SK-N-SH (cell line): ENCODE measurements at regions not wholly inside any gene's neighbourhood (a gene's known extent, or its start where the extent isn't known, plus 50 kb on each side); places are given as distances from the start of the nearest gene placed in this dataset.

Source experiments
- CTCF ChIA-PET: fragments of 300-600, 350-600 bp; formaldehyde crosslinking; extraction: SDS; loops from one replicate; lab custom pipeline; 2021; lab: Yijun Ruan, JAX
- POLR2A ChIA-PET: fragments of 350-600 bp; sonication (Branson Sonifier 250); formaldehyde crosslinking; extraction: SDS; loops from one replicate; lab custom pipeline; 2020; ENCODE audit warnings: antibody characterized with exemption, inconsistent platforms; lab: Yijun Ruan, JAX
- DNase-seq: peaks from one replicate; pipeline ENCODE4 v3.0.0; 2012
- H2AFZ ChIP-seq: fragments of 200-600 bp; sonication (generic); 2 replicates; pipeline ENCODE4 v1.8.1; 2016; ENCODE audit warnings: antibody characterized with exemption, mild to moderate bottlenecking, low read depth
- H3F3A ChIP-seq: fragments of 200-600 bp; sonication (generic); replicated peaks from 2 replicates; pipeline ENCODE3; 2016; ENCODE audit warnings: antibody characterized with exemption, mild to moderate bottlenecking; ENCODE audit not compliant: insufficient read depth
- H3K27ac ChIP-seq, 2 experiments: fragments of 200-500 bp in 1 of 2; fragments of 200-600 bp in 1 of 2; sonication (Bioruptor generic) in 1 of 2; sonication (generic), shearing (Covaris generic) in 1 of 2; 2 replicates each; pipeline versions ENCODE4 v1.5.1 to v1.6.1; 2014 to 2016; ENCODE audit warnings: low read depth in 2 of 2, inconsistent platforms in 1 of 2, low read length in 1 of 2, mild to moderate bottlenecking in 1 of 2, mixed read lengths in 1 of 2
- H3K27me3 ChIP-seq: fragments of 200-600 bp; sonication (generic), shearing (Covaris generic); 2 replicates; pipeline ENCODE4 v1.6.1; 2016; ENCODE audit warnings: mixed run types; ENCODE audit not compliant: insufficient read depth
- H3K36me3 ChIP-seq, 2 experiments: fragments of 200-500 bp in 1 of 2; fragments of 200-600 bp in 1 of 2; sonication (Bioruptor generic) in 1 of 2; sonication (generic) in 1 of 2; replicated peaks in 1 of 2; 2 replicates each; pipeline versions ENCODE3 to v1.5.1; 2014 to 2016; ENCODE audit warnings: low read length in 1 of 2, mild to moderate bottlenecking in 1 of 2; ENCODE audit not compliant: insufficient read depth in 2 of 2, control insufficient read depth in 1 of 2
- H3K4me1 ChIP-seq, 2 experiments: fragments of 200-500 bp in 1 of 2; fragments of 200-600 bp in 1 of 2; sonication (Bioruptor generic) in 1 of 2; sonication (generic), shearing (Covaris generic) in 1 of 2; 2 replicates each; pipeline versions ENCODE4 v1.5.1 to v1.6.1; 2014 to 2016; ENCODE audit warnings: low read depth in 1 of 2, low read length in 1 of 2, mixed run types in 1 of 2; ENCODE audit not compliant: insufficient read depth in 2 of 2, control insufficient read depth in 1 of 2
- H3K4me2 ChIP-seq: fragments of 200-600 bp; sonication (generic), shearing (Covaris generic); 2 replicates; pipeline ENCODE4 v1.6.1; 2017; ENCODE audit warnings: mixed run types
- H3K4me3 ChIP-seq, 2 experiments: fragments of 200-500 bp in 1 of 2; fragments of 200-600 bp in 1 of 2; sonication (Bioruptor generic) in 1 of 2; sonication (generic), shearing (Covaris generic) in 1 of 2; 2 replicates each; pipeline versions ENCODE4 v1.5.1 to v1.8.1; 2014 to 2016; ENCODE audit warnings: low read depth in 2 of 2, inconsistent platforms in 1 of 2, low read length in 1 of 2, mild to moderate bottlenecking in 1 of 2, mixed read lengths in 1 of 2, moderate library complexity in 1 of 2
- H3K79me2 ChIP-seq: fragments of 200-600 bp; sonication (generic); 2 replicates; pipeline ENCODE4 v1.8.1; 2017; ENCODE audit warnings: mild to moderate bottlenecking; ENCODE audit not compliant: insufficient read depth
- H3K9ac ChIP-seq: fragments of 200-600 bp; sonication (generic); 2 replicates; pipeline ENCODE4 v1.6.1; 2017; ENCODE audit warnings: mixed run types
- H3K9me2 ChIP-seq: fragments of 200-600 bp; sonication (generic); 2 replicates; pipeline ENCODE4 v1.6.1; 2017; ENCODE audit warnings: mixed run types
- H3K9me3 ChIP-seq: fragments of 200-600 bp; sonication (generic); 2 replicates; pipeline ENCODE4 v1.6.1; 2017; ENCODE audit warnings: mixed run types, mild to moderate bottlenecking, moderate library complexity
- H4K20me1 ChIP-seq: fragments of 200-600 bp; sonication (generic); 2 replicates; pipeline ENCODE4 v1.6.1; 2017; ENCODE audit warnings: mild to moderate bottlenecking, mixed run types; ENCODE audit not compliant: insufficient read depth
- EZH2phosphoT487 ChIP-seq: fragments of 200-600 bp; sonication (generic); IDR thresholded peaks from 2 replicates; pipeline ENCODE4 v1.6.1; 2017; ENCODE audit warnings: low read depth, mixed run types, mild to moderate bottlenecking, antibody characterized with exemption, moderate library complexity, borderline replicate concordance
- GABPA ChIP-seq: IDR thresholded peaks from 2 replicates; pipeline ENCODE4 v1.4.0; 2012; ENCODE audit warnings: low read depth, mild to moderate bottlenecking
- GATA2 ChIP-seq: sonication (generic); formaldehyde crosslinking; IDR thresholded peaks from 2 replicates; pipeline ENCODE4 v1.5.0; 2020; ENCODE audit warnings: mild to moderate bottlenecking, missing genetic modification reagents
- JUND ChIP-seq: IDR thresholded peaks from 2 replicates; pipeline ENCODE4 v1.4.0; 2012
- POLR2AphosphoS5 ChIP-seq: IDR thresholded peaks from 2 replicates; pipeline ENCODE4 v1.6.1; 2012; ENCODE audit warnings: low read depth, low read length
- RCOR1 ChIP-seq: fragments of 150-350 bp; IDR thresholded peaks from 2 replicates; pipeline ENCODE4 v1.6.1; 2017; ENCODE audit warnings: antibody characterized with exemption, low read length
- SIN3A ChIP-seq: IDR thresholded peaks from 2 replicates; pipeline ENCODE4 v1.6.1; 2012; ENCODE audit warnings: low read depth, mild to moderate bottlenecking, low read length, moderate library complexity, borderline replicate concordance
- TAF1 ChIP-seq: IDR thresholded peaks from 2 replicates; pipeline ENCODE4 v1.6.1; 2012; ENCODE audit warnings: low read depth, mild to moderate bottlenecking, low read length, moderate library complexity, borderline replicate concordance
- TCF12 ChIP-seq: IDR thresholded peaks from 2 replicates; pipeline ENCODE4 v1.4.0; 2012
- TEAD4 ChIP-seq: IDR thresholded peaks from 2 replicates; pipeline ENCODE4 v1.4.0; 2012; ENCODE audit warnings: mild to moderate bottlenecking, borderline replicate concordance; ENCODE audit not compliant: insufficient read depth
- WGBS: methylation state at CpG from one replicate; pipeline ENCODE4 v1.1.6; 2017; ENCODE audit warnings: low lambda C conversion rate; 5-methylcytosine and 5-hydroxymethylcytosine counted together
- TF ChIP-seq, protein P1 (sequence below): fragments of 150-350 bp; IDR thresholded peaks from 2 replicates; pipeline ENCODE4 v1.6.1; 2016; ENCODE audit warnings: mild to moderate bottlenecking, low read depth, low read length
- TF ChIP-seq, protein P2 (sequence below): fragments of 200-600 bp; sonication (generic); IDR thresholded peaks from 2 replicates; pipeline ENCODE4 v1.6.1; 2017; ENCODE audit warnings: antibody characterized with exemption, mild to moderate bottlenecking, moderate library complexity
- TF ChIP-seq, protein P3 (sequence below): fragments of 150-350 bp; IDR thresholded peaks from 2 replicates; pipeline ENCODE4 v1.6.1; 2017; ENCODE audit warnings: antibody characterized with exemption, low read length, low read depth, borderline replicate concordance
- TF ChIP-seq, protein P4 (sequence below): IDR thresholded peaks from 2 replicates; pipeline ENCODE4 v1.6.1; 2012; ENCODE audit warnings: mild to moderate bottlenecking, low read depth, low read length, moderate library complexity

DNA sequence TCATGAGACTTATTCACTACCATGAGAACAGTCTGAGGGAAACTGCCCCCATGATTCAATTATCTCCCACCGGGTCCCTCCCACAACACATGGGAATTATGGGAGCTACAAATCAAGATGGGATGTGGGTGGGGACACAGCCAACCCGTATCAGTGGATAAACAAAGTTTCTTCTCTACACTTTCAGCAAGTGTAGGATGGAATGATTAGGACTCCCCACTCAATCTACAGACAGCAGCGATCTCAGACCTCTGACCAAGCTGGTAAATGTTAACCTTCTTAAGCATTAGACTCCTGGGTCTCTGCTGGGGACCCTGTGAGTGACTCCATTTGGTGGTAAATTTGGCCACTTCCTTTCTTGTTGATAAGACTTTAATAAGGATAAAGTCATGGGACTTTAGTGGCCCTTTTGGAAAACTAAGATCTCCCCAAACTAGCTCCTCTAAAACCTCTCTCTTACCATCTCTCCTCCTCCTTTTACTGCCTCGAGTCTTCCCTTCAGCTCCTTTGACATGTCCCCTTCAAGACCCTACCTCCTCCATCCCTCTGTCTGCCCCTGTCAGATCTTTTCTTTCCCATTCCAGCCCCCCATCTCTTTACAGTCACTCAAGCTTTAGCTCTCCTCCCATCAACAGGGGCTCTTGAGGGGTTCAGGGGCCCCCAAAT lies 71.9 kb downstream of the MYL12B start:
- H3K27ac ChIP-seq = no peak overlapping the region
- H3K9me2 ChIP-seq = no peaks in the 10 kb centered on the region
- H3K9ac ChIP-seq = no peak overlapping the region
- POLR2A ChIA-PET = no interaction called here
- H3K79me2 ChIP-seq = no peaks in the 10 kb centered on the region
- no peak for DNase-seq
- H3K27me3 ChIP-seq = no peaks in the 10 kb centered on the region
- no peaks in the 10 kb centered on the region for H3K9me3 ChIP-seq
- no peak overlapping the region for H3K4me3 ChIP-seq
- H3K36me3 ChIP-seq = no peaks in the 10 kb centered on the region
- H3K4me1 ChIP-seq = no peaks in the 10 kb centered on the region; a peak in 1 of 4 replicates
- no peaks in the 10 kb centered on the region for H3F3A ChIP-seq
- H2AFZ ChIP-seq = no peak overlapping the region
- WGBS = 35% methylated on average over 4 of the region's 4 CpGs
- CTCF ChIA-PET = interaction anchor here (0.6 to 2.6 kb wide), 2 partner anchors 11 to 52 kb away, joined by 3 to 10 read pairs; no protein-coding TSS in a partner anchor
- TF ChIP-seq TEAD4 (no peak), TAF1 (no peak)
- TF ChIP-seq, protein P1, sequence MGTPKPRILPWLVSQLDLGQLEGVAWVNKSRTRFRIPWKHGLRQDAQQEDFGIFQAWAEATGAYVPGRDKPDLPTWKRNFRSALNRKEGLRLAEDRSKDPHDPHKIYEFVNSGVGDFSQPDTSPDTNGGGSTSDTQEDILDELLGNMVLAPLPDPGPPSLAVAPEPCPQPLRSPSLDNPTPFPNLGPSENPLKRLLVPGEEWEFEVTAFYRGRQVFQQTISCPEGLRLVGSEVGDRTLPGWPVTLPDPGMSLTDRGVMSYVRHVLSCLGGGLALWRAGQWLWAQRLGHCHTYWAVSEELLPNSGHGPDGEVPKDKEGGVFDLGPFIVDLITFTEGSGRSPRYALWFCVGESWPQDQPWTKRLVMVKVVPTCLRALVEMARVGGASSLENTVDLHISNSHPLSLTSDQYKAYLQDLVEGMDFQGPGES = no peak
- H4K20me1 ChIP-seq = no peaks in the 10 kb centered on the region
- no peak overlapping the region for H3K4me2 ChIP-seq

DNA sequence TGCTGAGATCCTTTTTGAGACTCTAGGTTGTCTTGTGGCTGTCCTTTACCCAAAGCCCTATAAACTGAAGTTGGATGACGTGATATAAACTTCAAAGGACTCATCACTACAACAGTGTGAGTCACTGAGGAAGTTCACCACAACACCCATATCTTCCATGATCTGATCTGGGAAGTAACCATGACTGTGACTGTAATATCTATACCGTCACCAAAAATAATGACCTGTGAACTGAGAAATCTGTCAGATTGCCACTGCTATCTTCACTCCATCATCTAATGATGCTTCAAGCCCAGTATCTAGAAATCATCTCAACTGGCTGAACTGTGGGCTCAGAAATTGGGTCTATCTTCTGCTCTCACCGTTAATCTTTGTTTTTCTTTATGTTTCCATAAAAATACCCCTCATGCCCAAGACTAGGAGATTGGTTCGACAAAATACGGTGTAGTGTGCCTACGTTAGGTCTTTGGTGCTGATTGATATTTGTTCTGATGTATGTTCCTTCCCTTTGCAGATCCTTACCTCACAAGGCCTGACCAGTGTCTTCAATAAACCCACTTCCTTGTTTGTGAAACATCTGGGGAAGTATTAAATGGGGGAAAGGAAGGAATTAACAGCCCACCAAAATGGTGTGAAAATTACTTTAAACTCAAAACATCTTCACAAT lies 78.2 kb downstream of the MYL12B start:
- no peak overlapping the region for H3K9ac ChIP-seq
- H3K4me2 ChIP-seq = no peak overlapping the region
- no peaks in the 10 kb centered on the region for H3K9me2 ChIP-seq
- no peaks in the 10 kb centered on the region for H3K36me3 ChIP-seq
- WGBS = 78% methylated on average over 6 of the region's 6 CpGs
- H3K4me3 ChIP-seq = no peak overlapping the region
- H4K20me1 ChIP-seq = no peaks in the 10 kb centered on the region
- H3K9me3 ChIP-seq = no peaks in the 10 kb centered on the region
- no peaks in the 10 kb centered on the region for H3K79me2 ChIP-seq
- no peaks in the 10 kb centered on the region for H3F3A ChIP-seq
- H2AFZ ChIP-seq = no peak overlapping the region
- no peaks in the 10 kb centered on the region for H3K27me3 ChIP-seq
- no peak for DNase-seq
- no peak overlapping the region for H3K27ac ChIP-seq
- CTCF ChIA-PET = interaction anchor here (0.8 kb wide), 1 partner anchor 15 kb away, joined by 3 read pairs; no protein-coding TSS in a partner anchor
- POLR2A ChIA-PET = no interaction called here
- TF ChIP-seq GATA2 (CRISPR knock-in tag) (no peak), SIN3A (no peak), JUND (no peak), TCF12 (no peak), RCOR1 (no peak), EZH2phosphoT487 (no peak), POLR2AphosphoS5 (no peak), GABPA (no peak)
- TF ChIP-seq, protein P2, sequence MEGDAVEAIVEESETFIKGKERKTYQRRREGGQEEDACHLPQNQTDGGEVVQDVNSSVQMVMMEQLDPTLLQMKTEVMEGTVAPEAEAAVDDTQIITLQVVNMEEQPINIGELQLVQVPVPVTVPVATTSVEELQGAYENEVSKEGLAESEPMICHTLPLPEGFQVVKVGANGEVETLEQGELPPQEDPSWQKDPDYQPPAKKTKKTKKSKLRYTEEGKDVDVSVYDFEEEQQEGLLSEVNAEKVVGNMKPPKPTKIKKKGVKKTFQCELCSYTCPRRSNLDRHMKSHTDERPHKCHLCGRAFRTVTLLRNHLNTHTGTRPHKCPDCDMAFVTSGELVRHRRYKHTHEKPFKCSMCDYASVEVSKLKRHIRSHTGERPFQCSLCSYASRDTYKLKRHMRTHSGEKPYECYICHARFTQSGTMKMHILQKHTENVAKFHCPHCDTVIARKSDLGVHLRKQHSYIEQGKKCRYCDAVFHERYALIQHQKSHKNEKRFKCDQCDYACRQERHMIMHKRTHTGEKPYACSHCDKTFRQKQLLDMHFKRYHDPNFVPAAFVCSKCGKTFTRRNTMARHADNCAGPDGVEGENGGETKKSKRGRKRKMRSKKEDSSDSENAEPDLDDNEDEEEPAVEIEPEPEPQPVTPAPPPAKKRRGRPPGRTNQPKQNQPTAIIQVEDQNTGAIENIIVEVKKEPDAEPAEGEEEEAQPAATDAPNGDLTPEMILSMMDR = no peak
- TF ChIP-seq, protein P3, sequence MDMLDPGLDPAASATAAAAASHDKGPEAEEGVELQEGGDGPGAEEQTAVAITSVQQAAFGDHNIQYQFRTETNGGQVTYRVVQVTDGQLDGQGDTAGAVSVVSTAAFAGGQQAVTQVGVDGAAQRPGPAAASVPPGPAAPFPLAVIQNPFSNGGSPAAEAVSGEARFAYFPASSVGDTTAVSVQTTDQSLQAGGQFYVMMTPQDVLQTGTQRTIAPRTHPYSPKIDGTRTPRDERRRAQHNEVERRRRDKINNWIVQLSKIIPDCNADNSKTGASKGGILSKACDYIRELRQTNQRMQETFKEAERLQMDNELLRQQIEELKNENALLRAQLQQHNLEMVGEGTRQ = no peak
- TF ChIP-seq, protein P4, sequence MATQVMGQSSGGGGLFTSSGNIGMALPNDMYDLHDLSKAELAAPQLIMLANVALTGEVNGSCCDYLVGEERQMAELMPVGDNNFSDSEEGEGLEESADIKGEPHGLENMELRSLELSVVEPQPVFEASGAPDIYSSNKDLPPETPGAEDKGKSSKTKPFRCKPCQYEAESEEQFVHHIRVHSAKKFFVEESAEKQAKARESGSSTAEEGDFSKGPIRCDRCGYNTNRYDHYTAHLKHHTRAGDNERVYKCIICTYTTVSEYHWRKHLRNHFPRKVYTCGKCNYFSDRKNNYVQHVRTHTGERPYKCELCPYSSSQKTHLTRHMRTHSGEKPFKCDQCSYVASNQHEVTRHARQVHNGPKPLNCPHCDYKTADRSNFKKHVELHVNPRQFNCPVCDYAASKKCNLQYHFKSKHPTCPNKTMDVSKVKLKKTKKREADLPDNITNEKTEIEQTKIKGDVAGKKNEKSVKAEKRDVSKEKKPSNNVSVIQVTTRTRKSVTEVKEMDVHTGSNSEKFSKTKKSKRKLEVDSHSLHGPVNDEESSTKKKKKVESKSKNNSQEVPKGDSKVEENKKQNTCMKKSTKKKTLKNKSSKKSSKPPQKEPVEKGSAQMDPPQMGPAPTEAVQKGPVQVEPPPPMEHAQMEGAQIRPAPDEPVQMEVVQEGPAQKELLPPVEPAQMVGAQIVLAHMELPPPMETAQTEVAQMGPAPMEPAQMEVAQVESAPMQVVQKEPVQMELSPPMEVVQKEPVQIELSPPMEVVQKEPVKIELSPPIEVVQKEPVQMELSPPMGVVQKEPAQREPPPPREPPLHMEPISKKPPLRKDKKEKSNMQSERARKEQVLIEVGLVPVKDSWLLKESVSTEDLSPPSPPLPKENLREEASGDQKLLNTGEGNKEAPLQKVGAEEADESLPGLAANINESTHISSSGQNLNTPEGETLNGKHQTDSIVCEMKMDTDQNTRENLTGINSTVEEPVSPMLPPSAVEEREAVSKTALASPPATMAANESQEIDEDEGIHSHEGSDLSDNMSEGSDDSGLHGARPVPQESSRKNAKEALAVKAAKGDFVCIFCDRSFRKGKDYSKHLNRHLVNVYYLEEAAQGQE = no peak
- H3K4me1 ChIP-seq = no peaks in the 10 kb centered on the region
